ENCODE measurements at regions not wholly inside any gene's neighbourhood (a gene's known extent, or its start where the extent isn't known, plus 50 kb on each side); places are given as distances from the start of the nearest gene placed in this dataset.

GRCh38 chr6:22146931-22147701, 149.7 kb downstream of the PRL start:
- TF ChIP-seq CTCF (IDR thresholded peaks at IDR 0.05; ENCODE audit: low read length) (no peak), EZH2 (IDR thresholded peaks at IDR 0.05; ENCODE audit: borderline replicate concordance, low read length) (no peak)

All from OCI-LY1 (cell line).